Posterior vena cava (tissue), 2 donors: ENCODE measurements at regions not wholly inside any gene's neighbourhood (a gene's known extent, or its start where the extent isn't known, plus 50 kb on each side); places are given as distances from the start of the nearest gene placed in this dataset.

ENCODE experiments used
- DNase-seq: peaks from one replicate; pipeline ENCODE4 v3.0.0-alpha.2; 2020; ENCODE audit warnings: low spot score
- intact Hi-C, 2 donors: fragments of 100-400 bp; cut with DNase I; formaldehyde crosslinking; loops; one replicate each; pipeline versions ENCODE4 v1.14.1 to v1.14.2; 2022 to 2023
- donor health status: DM: yes; HTN: yes; CAD: no.
- donor health status: DM: yes; HTN: yes; CAD: no.

- intact Hi-C loops, result loop anchor here in 1 of 2 donors (1.0 kb wide), 1 partner anchor 44 kb away; no protein-coding TSS in a partner anchor
- no peak for DNase-seq
Measured at GRCh38 chr1:11365744-11366387, 92.9 kb downstream of the UBIAD1 start.

DNA sequence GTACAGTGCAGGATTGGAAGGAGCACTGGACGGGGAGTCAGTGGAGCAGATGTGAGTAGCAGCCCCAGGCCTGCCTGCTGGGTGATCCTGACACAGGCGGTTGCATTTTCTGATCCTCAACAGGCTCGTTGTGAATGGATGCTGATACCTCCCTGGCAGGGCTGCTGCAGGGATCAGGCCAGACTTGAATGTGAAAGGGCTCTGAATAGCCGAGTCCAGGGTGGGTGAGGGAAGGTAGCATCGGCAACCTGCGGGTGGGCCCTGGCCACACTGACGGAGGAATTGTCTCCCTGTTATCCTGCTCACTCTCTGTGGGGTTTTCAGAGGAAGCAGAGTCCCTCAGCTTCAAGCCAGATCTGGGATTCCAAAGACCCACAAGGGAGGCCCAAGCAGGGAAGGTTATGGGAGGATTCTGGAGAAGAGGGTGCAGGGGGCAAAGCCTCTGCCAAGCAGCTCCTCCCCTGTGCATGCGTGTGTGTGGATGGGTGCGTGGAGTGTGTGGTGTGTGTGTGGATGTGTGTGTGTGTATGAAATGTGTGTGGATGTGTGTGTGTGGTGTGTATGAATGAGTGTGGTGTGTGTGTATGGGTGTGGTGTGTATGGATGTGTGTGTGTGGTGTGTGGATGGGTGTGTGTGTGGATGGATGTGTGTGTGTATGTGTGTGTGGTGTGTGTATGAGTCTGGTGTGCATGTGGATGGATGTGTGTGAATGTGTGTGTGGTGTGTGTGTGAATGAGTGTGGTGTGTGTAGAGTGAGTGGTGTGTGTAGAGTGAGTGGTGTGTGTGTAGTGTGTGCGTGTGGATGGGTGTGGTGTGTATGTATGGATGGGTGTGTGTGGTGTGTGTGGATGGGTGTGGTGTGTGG, 100.3 kb downstream of the UBIAD1 start:
- intact Hi-C loops, result no loop called here
- no peak for DNase-seq

DNA sequence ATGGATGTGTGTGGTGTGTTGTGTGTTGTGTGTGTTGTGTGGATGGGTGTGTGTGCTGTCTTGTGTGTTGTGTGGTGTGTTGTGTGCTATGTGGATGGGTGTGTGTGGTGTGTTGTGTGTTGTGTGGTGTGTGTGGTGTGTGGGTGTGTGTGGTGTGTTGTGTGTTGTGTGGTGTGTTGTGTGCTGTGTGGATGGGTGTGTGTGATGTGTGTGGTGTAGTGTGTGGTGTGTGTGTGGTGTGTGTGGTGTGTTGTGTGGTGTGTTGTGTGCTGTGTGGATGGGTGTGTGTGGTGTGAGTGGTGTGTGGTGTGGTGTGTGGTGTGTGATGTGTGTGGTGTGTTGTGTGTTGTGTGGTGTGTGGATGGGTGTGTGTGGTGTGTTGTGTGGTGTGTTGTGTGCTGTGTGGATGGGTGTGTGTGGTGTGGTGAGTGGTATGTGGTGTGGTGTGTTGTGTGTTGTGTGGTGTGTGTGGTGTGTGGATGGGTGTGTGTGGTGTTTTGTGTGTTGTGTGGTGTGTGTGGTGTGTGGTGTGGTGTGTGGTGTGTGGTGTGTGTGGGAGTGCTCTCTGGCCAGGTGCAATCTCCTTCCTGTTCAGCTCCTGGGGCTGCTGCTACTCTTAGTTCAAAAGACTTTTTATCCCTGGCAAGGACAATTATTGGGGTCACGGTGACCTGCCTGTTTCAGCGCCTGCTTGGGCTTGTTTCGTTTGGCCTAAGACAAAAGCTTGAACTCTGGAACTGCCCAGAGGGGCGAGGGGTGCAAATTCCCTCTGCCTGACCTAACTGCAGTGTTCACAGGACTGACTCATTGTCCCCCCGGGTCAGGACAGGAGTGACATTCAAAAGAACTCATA, 101.1 kb downstream of the UBIAD1 start:
- intact Hi-C loops, result no loop called here
- no peak for DNase-seq

DNA sequence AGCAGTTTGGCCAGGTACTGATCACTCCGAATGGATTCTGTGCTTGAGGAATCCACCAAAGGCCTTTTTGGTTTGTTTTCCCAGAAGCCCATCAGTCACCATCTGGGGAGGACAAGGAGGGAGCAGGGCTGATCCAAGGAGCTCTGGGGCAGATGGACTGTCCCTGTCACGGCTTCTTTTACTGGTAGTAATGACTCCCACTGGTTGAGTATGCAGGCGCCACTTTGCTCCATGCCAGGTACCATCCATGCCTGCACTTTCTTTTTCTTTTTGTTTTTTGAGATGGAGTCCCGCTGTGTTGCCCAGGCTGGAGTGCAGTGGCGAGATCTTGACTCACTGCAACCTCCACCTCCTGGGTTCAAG, 101.7 kb downstream of the UBIAD1 start:
- no peak for DNase-seq
- intact Hi-C loops, result loop anchor here in 1 of 2 donors (5.0 kb wide), 1 partner anchor 702 kb away; no protein-coding TSS in a partner anchor

DNA sequence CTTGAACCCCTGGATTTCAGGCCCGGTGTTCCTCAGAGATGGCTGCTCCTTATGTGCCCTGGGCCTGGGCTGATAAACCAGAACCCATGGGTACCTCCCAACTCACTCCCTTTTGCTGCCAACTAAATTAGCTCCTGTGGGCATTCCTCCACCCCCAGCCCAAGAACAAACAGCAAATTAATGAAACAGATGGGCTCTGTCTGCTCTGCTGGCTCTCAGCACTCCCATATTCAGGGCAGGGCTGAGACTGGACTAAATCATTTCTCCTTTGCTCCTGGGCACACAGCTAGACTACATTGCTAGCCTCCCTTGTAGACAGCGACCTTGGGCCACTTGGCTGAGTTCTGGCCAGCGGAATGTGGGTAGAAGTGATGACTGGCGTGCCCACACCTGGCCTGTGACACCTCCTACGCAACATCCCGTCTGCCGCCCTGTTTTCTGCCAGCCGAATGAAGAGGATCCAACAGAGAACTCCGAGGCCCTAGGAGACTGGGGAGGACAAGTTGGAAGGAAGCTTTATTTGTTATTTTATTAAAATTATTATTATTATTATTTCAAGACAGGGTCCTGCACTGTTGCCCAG, 101.9 kb upstream of the DISP3 start:
- intact Hi-C loops, result loop anchor here in 1 of 2 donors (5.0 kb wide), 1 partner anchor 705 kb away; no protein-coding TSS in a partner anchor

DNA sequence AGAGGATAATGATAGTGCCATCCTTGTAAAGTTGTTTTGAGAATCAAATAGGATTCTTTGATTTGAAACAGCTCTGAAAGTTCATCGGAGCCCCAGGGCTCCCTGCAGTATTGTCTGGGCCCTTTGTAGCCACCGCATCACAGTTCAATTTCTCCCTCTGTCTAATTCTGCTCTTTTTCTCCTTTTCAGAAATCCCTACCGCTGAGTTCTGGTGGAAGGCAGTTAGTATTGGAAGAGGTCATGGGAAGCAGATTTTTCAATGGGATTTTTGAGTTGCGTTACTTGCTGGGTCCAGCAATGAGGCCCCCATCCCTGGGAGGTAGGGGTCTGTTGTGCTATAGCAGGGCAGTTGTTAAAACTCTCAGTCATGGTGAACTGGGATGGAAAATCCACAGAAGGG, 101.0 kb upstream of the DISP3 start:
- no peak for DNase-seq
- intact Hi-C loops, result loop anchor here in 1 of 2 donors (1.0 to 5.0 kb wide), 2 partner anchors 41 to 706 kb away; no protein-coding TSS in a partner anchor

More for the DNA sequence above, 101.9 kb upstream of the DISP3 start:
- DNase-seq, result no peak

- intact Hi-C loops, result loop anchor here in 1 of 2 donors (5.0 kb wide), 1 partner anchor 708 kb away; no protein-coding TSS in a partner anchor
- no peak for DNase-seq
Measured at GRCh38 chr1:11379851-11380250, 99.1 kb upstream of the DISP3 start.

DNA sequence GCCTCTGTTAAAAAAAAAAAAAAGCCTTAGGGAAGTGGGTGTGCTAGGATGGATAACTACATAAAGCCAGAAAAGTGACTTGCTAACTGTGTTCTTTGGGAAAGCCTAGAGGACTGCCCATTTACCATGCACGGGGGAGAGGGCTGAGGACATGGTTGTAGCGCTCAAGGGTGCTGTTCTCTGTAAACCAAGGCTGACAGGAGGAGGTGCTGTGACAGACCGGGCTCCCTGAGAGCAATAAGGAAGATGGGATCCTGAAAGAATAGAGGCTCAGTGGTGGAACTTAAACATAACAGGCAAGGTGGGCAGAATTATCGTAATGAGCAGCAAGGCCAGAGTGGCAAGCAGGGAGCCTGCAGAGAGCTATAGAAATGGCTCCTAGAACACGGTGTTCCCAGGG, 98.5 kb upstream of the DISP3 start:
- DNase-seq, result no peak
- intact Hi-C loops, result no loop called here

DNA sequence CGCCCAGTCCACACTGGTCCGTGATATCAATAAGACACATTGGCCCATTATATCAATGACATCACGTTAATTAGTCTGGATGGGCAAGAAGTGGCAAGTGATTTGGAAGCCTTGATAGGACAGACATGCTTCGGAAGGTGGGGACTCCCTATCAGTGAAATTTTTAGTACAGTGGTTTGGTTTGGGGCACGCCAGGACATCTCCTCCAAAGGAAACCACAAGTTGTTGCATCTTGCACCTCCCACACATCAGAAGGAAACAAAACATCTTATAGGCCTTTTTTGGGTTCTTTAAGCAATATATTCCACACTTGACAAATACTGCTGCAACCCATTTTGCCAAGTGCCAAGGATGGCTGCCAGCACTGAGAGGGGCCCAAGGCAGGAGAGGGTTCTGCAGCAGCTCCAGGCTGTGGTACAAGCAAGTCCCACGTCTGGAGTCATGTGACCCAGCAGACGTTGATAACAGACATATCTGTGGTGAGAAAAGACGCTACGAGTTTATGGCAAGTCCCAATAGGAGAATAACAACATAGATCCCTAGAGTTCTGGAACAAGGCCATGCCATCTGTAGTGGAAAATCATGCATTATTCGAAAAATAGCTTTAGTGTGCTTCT, 95.3 kb upstream of the DISP3 start:
- intact Hi-C loops, result no loop called here
- no peak for DNase-seq

DNA sequence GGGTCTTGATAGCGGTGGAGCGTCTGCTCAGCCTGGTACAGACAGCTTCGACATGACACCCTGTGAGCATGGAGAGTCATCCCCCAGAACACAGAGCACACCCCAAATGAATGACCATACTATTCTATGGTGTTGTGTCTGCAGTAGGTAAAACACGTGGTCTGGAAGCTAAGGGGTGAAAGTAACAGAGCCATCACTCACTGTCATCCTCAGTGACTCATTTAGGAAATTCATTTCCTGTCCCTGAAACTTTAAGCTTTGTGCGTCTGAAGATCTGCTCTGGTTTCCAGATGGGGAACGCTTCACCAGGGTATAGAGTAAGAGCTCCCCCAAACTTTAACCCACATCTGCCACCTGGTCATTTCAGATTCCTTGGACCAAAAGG, 94.8 kb upstream of the DISP3 start:
- no peak for DNase-seq
- intact Hi-C loops, result no loop called here

GRCh38 chr1:11387829-11388228, 91.1 kb upstream of the DISP3 start:
- intact Hi-C loops, result no loop called here
- DNase-seq, result no peak

DNA sequence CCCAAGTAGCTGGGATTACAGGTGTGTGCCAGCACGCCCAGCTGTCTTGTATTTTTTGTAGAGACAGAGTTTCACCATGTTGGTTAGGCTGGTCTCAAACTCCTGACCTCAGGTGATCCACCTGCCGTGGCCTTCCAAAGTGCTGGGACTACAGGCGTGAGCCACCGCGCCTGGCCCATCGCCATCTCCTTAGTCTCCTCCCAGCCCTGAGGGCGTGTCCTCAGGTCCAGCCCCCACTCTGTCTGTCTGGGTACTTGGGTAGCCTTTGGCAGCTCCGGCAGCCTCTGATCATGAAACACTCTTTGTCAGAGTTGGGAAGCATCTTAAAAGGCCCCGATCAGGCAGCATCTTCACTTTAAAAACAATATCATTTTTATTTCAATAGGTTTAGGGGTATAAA, 90.3 kb upstream of the DISP3 start:
- DNase-seq, result no peak
- intact Hi-C loops, result no loop called here

DNA sequence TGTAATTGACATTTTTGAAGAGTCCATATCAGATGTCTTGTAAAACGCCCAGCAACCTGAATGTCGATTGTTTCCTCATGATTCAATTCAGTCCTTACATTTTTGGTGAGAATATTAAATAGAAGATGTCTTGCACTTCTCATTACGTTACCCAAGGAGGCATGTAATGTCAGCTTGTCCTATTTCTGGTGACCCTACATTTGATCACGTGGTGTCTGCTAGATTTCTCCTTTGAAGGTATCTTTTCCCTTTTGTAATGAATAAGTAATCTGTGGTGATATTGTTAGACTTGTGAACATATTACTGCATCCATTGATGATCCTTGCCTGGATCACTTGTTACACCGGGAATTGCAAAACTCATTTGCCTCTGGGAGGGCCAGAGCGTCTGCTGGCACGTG, 87.6 kb upstream of the DISP3 start:
- intact Hi-C loops, result no loop called here
- DNase-seq, result no peak

GRCh38 chr1:11391886-11392285, 87.1 kb upstream of the DISP3 start:
- DNase-seq, result no peak
- intact Hi-C loops, result no loop called here

GRCh38 chr1:11394592-11395245, 84.2 kb upstream of the DISP3 start:
- intact Hi-C loops, result no loop called here
- DNase-seq, result peak; percentile 29

DNA sequence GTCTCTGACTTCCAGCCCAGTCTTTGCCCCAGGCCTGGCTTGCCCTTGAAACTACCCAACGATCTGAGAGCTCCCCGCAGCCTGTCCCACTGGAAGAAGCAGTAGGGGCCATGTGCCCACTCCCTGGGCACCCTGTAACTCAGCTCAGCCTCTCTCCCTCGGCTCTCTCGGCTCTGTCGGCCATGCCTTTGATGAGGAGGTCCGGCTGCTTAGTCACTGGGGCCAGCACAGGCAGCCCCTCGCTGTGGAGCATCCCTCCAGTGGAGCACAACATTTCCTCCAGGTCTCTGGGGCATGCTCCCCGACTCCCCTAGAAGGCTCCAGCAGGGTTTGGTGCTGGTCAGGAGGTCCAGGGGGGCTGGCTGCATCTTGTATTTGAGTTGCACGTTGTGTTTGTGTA, 83.3 kb upstream of the DISP3 start:
- intact Hi-C loops, result no loop called here
- DNase-seq, result no peak

- peak; percentile 62 for DNase-seq
- intact Hi-C loops, result no loop called here
Measured at GRCh38 chr1:11397151-11397901, 81.6 kb upstream of the DISP3 start.

DNA sequence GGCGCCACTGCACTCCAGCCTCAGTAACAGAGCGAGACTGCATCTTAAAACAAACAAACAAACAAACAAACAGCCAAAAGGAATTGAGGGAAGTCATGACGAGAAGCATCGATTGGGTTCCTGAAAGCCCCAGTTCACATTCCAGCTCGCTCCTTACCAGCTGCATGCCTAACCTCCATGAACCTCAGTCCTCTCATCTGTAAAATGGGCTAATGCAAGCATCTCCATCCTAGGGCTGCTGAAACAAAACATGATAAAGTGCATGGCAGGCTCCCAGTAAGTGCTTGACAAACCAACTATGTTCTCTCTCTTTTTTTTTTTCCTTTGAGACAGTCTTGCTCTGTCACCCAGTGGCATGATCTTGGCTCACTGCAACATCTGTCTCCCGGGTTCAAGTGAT, 79.7 kb upstream of the DISP3 start:
- intact Hi-C loops, result no loop called here
- DNase-seq, result peak; percentile 16
